ENCODE measurements at regions not wholly inside any gene's neighbourhood (a gene's known extent, or its start where the extent isn't known, plus 50 kb on each side); places are given as distances from the start of the nearest gene placed in this dataset.

DNA sequence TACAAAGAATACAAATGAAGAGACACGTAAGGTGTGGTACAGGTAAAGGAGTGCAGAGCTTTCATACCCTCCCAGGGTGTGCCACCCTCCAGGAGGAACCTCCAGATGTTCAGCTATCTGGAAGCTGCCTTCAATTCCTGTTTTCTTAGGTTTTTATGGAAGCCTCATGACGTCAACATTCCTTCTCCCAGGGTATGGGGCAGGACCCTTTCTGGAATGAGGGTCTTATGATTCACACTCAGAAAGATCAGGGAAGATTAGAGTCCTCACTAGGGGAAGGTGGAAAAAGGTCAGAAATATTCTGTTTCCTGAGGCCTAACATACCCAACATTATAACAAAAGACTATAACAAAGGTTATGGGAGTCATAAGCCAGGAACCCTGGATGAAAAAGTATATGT is 99.8 kb upstream of the PLCL2 start:
- Histone ChIP-seq H4K20me1 (replicated peaks; ENCODE audit: control insufficient read depth, insufficient read depth, low read length) (no peaks in the 10 kb centered on the region), H3K27ac (ENCODE audit: extremely low read depth, low read depth, low read length) (no peak overlapping the region), H3K9ac (ENCODE audit: insufficient read depth in 1 of 2, low read depth in 2 of 2, low read length in 2 of 2) (no peak overlapping the region), H3K27me3 (ENCODE audit: control insufficient read depth in 2 of 2, insufficient read depth in 2 of 2, low read length in 2 of 2) (0 out of 5 replicates have a peak, but pooled peaks cover 0 to 5% of the 10 kb centered on the region in 2 experiments), H3K9me3 (replicated peaks; ENCODE audit: control insufficient read depth, insufficient read depth, low read depth, low read length) (no peaks in the 10 kb centered on the region), H2AFZ (ENCODE audit: low read depth, low read length) (no peak overlapping the region), H3K4me1 (replicated peaks in 1 of 2; ENCODE audit: control insufficient read depth in 2 of 2, insufficient read depth in 2 of 2, low read length in 2 of 2) (no peaks in the 10 kb centered on the region), H3K79me2 (ENCODE audit: control insufficient read depth, insufficient read depth, low read length) (no peaks in the 10 kb centered on the region), H3K36me3 (ENCODE audit: control insufficient read depth, insufficient read depth, low read length) (no peaks in the 10 kb centered on the region), H3K4me2 (ENCODE audit: insufficient read depth, low read length) (no peak overlapping the region), H3K4me3 (no peak overlapping the region), H3K9me1 (ENCODE audit: control insufficient read depth, insufficient read depth, low read length) (no peaks in the 10 kb centered on the region)
- TF ChIP-seq CBFA2T3 (IDR thresholded peaks at IDR 0.05) = no peak
- TF ChIP-seq, protein P1, sequence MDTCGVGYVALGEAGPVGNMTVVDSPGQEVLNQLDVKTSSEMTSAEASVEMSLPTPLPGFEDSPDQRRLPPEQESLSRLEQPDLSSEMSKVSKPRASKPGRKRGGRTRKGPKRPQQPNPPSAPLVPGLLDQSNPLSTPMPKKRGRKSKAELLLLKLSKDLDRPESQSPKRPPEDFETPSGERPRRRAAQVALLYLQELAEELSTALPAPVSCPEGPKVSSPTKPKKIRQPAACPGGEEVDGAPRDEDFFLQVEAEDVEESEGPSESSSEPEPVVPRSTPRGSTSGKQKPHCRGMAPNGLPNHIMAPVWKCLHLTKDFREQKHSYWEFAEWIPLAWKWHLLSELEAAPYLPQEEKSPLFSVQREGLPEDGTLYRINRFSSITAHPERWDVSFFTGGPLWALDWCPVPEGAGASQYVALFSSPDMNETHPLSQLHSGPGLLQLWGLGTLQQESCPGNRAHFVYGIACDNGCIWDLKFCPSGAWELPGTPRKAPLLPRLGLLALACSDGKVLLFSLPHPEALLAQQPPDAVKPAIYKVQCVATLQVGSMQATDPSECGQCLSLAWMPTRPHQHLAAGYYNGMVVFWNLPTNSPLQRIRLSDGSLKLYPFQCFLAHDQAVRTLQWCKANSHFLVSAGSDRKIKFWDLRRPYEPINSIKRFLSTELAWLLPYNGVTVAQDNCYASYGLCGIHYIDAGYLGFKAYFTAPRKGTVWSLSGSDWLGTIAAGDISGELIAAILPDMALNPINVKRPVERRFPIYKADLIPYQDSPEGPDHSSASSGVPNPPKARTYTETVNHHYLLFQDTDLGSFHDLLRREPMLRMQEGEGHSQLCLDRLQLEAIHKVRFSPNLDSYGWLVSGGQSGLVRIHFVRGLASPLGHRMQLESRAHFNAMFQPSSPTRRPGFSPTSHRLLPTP (IDR thresholded peaks at IDR 0.05; ENCODE audit: borderline replicate concordance, extremely low read depth, insufficient read length) = no peak
- TF ChIP-seq NR1H2 (CRISPR knock-in tag; IDR thresholded peaks at IDR 0.05) = no peak
- TF ChIP-seq NEUROD1 (IDR thresholded peaks at IDR 0.05; ENCODE audit: borderline replicate concordance, low read depth, low read length, partially characterized antibody) = no peak
- no peak for TF ChIP-seq TRIM28 (IDR thresholded peaks at IDR 0.05)
- no peak for TF ChIP-seq HMG20B (CRISPR knock-in tag; IDR thresholded peaks at IDR 0.05)
- no peak for TF ChIP-seq TFAM (CRISPR knock-in tag; conservative IDR thresholded peaks at IDR 0.05)
- no peak for TF ChIP-seq BMI1 (IDR thresholded peaks at IDR 0.05; ENCODE audit: low read length)
- TF ChIP-seq CREB1 (IDR thresholded peaks at IDR 0.05) = no peak
- no peak for TF ChIP-seq CREB1 (CRISPR knock-in tag; IDR thresholded peaks at IDR 0.05)
- TF ChIP-seq, protein P2, sequence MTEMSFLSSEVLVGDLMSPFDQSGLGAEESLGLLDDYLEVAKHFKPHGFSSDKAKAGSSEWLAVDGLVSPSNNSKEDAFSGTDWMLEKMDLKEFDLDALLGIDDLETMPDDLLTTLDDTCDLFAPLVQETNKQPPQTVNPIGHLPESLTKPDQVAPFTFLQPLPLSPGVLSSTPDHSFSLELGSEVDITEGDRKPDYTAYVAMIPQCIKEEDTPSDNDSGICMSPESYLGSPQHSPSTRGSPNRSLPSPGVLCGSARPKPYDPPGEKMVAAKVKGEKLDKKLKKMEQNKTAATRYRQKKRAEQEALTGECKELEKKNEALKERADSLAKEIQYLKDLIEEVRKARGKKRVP (CRISPR knock-in tag; IDR thresholded peaks at IDR 0.05) = no peak
- TF ChIP-seq ZNF316 (IDR thresholded peaks at IDR 0.05) = no peak
- TF ChIP-seq CTCF (IDR thresholded peaks at IDR 0.05 in 2 of 3, conservative IDR thresholded peaks at IDR 0.05 in 1 of 3; ENCODE audit: insufficient read depth in 2 of 3, low read depth in 1 of 3, low read length in 3 of 3) = no peak
- TF ChIP-seq TOE1 (IDR thresholded peaks at IDR 0.05; ENCODE audit: borderline replicate concordance) = no peak
- no peak for TF ChIP-seq TOE1 (CRISPR knock-in tag; IDR thresholded peaks at IDR 0.05; ENCODE audit: borderline replicate concordance, low read depth)
- TF ChIP-seq, protein P3, sequence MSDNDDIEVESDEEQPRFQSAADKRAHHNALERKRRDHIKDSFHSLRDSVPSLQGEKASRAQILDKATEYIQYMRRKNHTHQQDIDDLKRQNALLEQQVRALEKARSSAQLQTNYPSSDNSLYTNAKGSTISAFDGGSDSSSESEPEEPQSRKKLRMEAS (CRISPR knock-in tag; IDR thresholded peaks at IDR 0.05) = no peak
- TF ChIP-seq POLR2B (IDR thresholded peaks at IDR 0.05; ENCODE audit: low read depth, partially characterized antibody) = no peak
- no peak for TF ChIP-seq HNRNPK (IDR thresholded peaks at IDR 0.05; ENCODE audit: low read depth, low read length, poor library complexity, severe bottlenecking)
- no peak for TF ChIP-seq MEF2A (IDR thresholded peaks at IDR 0.05; ENCODE audit: control insufficient read depth, low read depth, low read length)
- TF ChIP-seq GTF2E2 (tag; IDR thresholded peaks at IDR 0.05) = no peak
- TF ChIP-seq FOXJ2 (tag; IDR thresholded peaks at IDR 0.05) = no peak
- 0% methylated on average over 2 of the region's 2 CpGs for WGBS (ENCODE audit: insufficient coverage, low coverage, missing lambda C conversion rate)
- FAIRE-seq (no peak), DNase-seq (ENCODE audit: extremely low read depth in 1 of 4, low spot score in 3 of 4) (no peak), ATAC-seq (no peak)
- POLR2A ChIA-PET = no interaction called here
- no TSS peak for BruUV-seq (replicated peaks)
- CTCF ChIA-PET (ENCODE audit: low intra/inter-chr PET ratio) = no interaction called here
- in situ Hi-C loops (cut with MboI) (no loop called here), intact Hi-C loops (cut with micrococcal nuclease) (no loop called here)

Measured in K562 (cell line).